Astrocyte (in vitro differentiated cells and primary cell): ENCODE measurements at regions not wholly inside any gene's neighbourhood (a gene's known extent, or its start where the extent isn't known, plus 50 kb on each side); places are given as distances from the start of the nearest gene placed in this dataset.
"Not testable (repeated sequence)": the region's sequence is repeated elsewhere in the genome, so short reads cannot be mapped to it uniquely, and the experiment has no call there.

Experiments used
- DNase-seq: peaks from one replicate; pipeline ENCODE4 v3.0.0-alpha.2; 2010; ENCODE audit warnings: low read depth
- FAIRE-seq: peaks from 2 replicates; lab custom pipeline; 2011; peaks lifted over from hg19 to GRCh38; lab: Jason Lieb, UNC
- H2AFZ ChIP-seq: 2 replicates; pipeline ENCODE4 v1.6.0; 2012; ENCODE audit warnings: low read depth, low read length, inconsistent platforms
- H3K27ac ChIP-seq: 2 replicates; pipeline ENCODE4 v1.5.1; 2011; ENCODE audit warnings: low read depth, low read length, inconsistent platforms
- H3K27me3 ChIP-seq: 2 replicates; pipeline ENCODE4 v1.6.0; 2011; ENCODE audit warnings: low read length, inconsistent platforms; ENCODE audit not compliant: insufficient read depth
- H3K36me3 ChIP-seq: 2 replicates; pipeline ENCODE4 v1.5.1; 2011; ENCODE audit warnings: low read length, inconsistent platforms; ENCODE audit not compliant: insufficient read depth
- H3K4me1 ChIP-seq: 2 replicates; pipeline ENCODE4 v1.5.1; 2011; ENCODE audit warnings: low read length, inconsistent platforms; ENCODE audit not compliant: insufficient read depth
- H3K4me2 ChIP-seq: 2 replicates; pipeline ENCODE4 v1.6.0; 2012; ENCODE audit warnings: low read length, inconsistent platforms
- H3K4me3 ChIP-seq: 2 replicates; pipeline ENCODE4 v1.5.1; 2011; ENCODE audit warnings: low read depth, mild to moderate bottlenecking, low read length, inconsistent platforms; ENCODE audit not compliant: insufficient read depth
- H3K79me2 ChIP-seq: 2 replicates; pipeline ENCODE4 v1.6.0; 2012; ENCODE audit warnings: mild to moderate bottlenecking, low read length, inconsistent platforms; ENCODE audit not compliant: insufficient read depth
- H3K9ac ChIP-seq: 2 replicates; pipeline ENCODE4 v1.6.0; 2012; ENCODE audit warnings: mild to moderate bottlenecking, low read length, inconsistent platforms
- H3K9me3 ChIP-seq: 2 replicates; pipeline ENCODE4 v1.5.1; 2012; ENCODE audit warnings: low read depth, mild to moderate bottlenecking, low read length, inconsistent platforms; ENCODE audit not compliant: insufficient read depth
- H4K20me1 ChIP-seq: 2 replicates; pipeline ENCODE4 v1.6.0; 2012; ENCODE audit warnings: low read length, inconsistent platforms; ENCODE audit not compliant: insufficient read depth
- H3K27ac Mint-ChIP-seq: one replicate; pipeline ENCODE4 v1.8.0; 2021; ENCODE audit warnings: mild to moderate bottlenecking, mixed read lengths; ENCODE audit not compliant: unreplicated experiment
- H3K27me3 Mint-ChIP-seq: one replicate; pipeline ENCODE4 v1.8.0; 2021; ENCODE audit warnings: low read depth, mixed read lengths; ENCODE audit not compliant: unreplicated experiment
- H3K36me3 Mint-ChIP-seq: one replicate; pipeline ENCODE4 v1.8.0; 2021; ENCODE audit warnings: low read depth, mixed read lengths; ENCODE audit not compliant: unreplicated experiment
- H3K4me1 Mint-ChIP-seq: one replicate; pipeline ENCODE4 v1.8.0; 2021; ENCODE audit warnings: low read depth, mixed read lengths; ENCODE audit not compliant: unreplicated experiment
- H3K4me3 Mint-ChIP-seq: one replicate; pipeline ENCODE4 v1.8.0; 2021; ENCODE audit warnings: mild to moderate bottlenecking, moderate library complexity, mixed read lengths; ENCODE audit not compliant: unreplicated experiment
- H3K9me3 Mint-ChIP-seq: one replicate; pipeline ENCODE4 v1.8.0; 2021; ENCODE audit warnings: mild to moderate bottlenecking, mixed read lengths; ENCODE audit not compliant: unreplicated experiment
- CTCF ChIP-seq: IDR thresholded peaks from 2 replicates; pipeline ENCODE4 v1.5.1; 2011; ENCODE audit warnings: low read depth, mild to moderate bottlenecking, inconsistent platforms, low read length, moderate library complexity; ENCODE audit not compliant: insufficient read depth
- EZH2 ChIP-seq: IDR thresholded peaks from 2 replicates; pipeline ENCODE4 v1.6.1; 2012; ENCODE audit warnings: mild to moderate bottlenecking, low read length, inconsistent platforms; ENCODE audit not compliant: insufficient read depth

- H3K4me1 ChIP-seq = no peaks in the 10 kb centered on the region
- no peaks in the 10 kb centered on the region for H3K9me3 Mint-ChIP-seq
- H3K27ac Mint-ChIP-seq = no peak overlapping the region
- H2AFZ ChIP-seq = no peak overlapping the region
- no peak overlapping the region for H3K9ac ChIP-seq
- H3K27me3 Mint-ChIP-seq = no peaks in the 10 kb centered on the region
- no peak overlapping the region for H3K4me3 ChIP-seq
- no peaks in the 10 kb centered on the region for H3K36me3 Mint-ChIP-seq
- no peak for FAIRE-seq
- no peak overlapping the region for H3K4me2 ChIP-seq
- no peaks in the 10 kb centered on the region for H3K4me1 Mint-ChIP-seq
- no peak overlapping the region for H3K27ac ChIP-seq
- no peaks in the 10 kb centered on the region for H3K36me3 ChIP-seq
- no peaks in the 10 kb centered on the region for H3K79me2 ChIP-seq
- no peak for DNase-seq
- H4K20me1 ChIP-seq = no peaks in the 10 kb centered on the region
- no peaks in the 10 kb centered on the region for H3K27me3 ChIP-seq
- H3K9me3 ChIP-seq = no peaks in the 10 kb centered on the region
- no peak overlapping the region for H3K4me3 Mint-ChIP-seq
- no peak for TF ChIP-seq EZH2
- TF ChIP-seq CTCF = no peak
Measured at GRCh38 chr11:82041764-82042163, 691.9 kb downstream of the FAM181B start.

GRCh38 chr11:82038154-82038553, 695.5 kb downstream of the FAM181B start:
- no peak overlapping the region for H3K4me3 Mint-ChIP-seq
- no peaks in the 10 kb centered on the region for H3K36me3 ChIP-seq
- no peaks in the 10 kb centered on the region for H3K9me3 Mint-ChIP-seq
- H3K79me2 ChIP-seq = no peaks in the 10 kb centered on the region
- no peak overlapping the region for H3K27ac Mint-ChIP-seq
- H3K27ac ChIP-seq = no peak overlapping the region
- no peak for DNase-seq
- H3K27me3 ChIP-seq = no peaks in the 10 kb centered on the region
- no peaks in the 10 kb centered on the region for H3K27me3 Mint-ChIP-seq
- TF ChIP-seq EZH2 (no peak), CTCF (no peak)
- no peaks in the 10 kb centered on the region for H3K4me1 ChIP-seq
- H3K36me3 Mint-ChIP-seq = no peaks in the 10 kb centered on the region
- no peak overlapping the region for H3K4me3 ChIP-seq
- H3K9ac ChIP-seq = no peak overlapping the region
- FAIRE-seq = no peak
- H3K9me3 ChIP-seq = no peaks in the 10 kb centered on the region
- no peak overlapping the region for H3K4me2 ChIP-seq
- no peaks in the 10 kb centered on the region for H4K20me1 ChIP-seq
- H3K4me1 Mint-ChIP-seq = no peaks in the 10 kb centered on the region
- no peak overlapping the region for H2AFZ ChIP-seq

- Histone ChIP-seq H3K27me3 (no peaks in the 10 kb centered on the region), H4K20me1 (no peaks in the 10 kb centered on the region), H3K4me3 (no peak overlapping the region), H3K27ac (no peak overlapping the region), H3K9me3 (no peaks in the 10 kb centered on the region), H3K4me2 (no peak overlapping the region), H2AFZ (no peak overlapping the region), H3K4me1 (no peaks in the 10 kb centered on the region), H3K9ac (no peak overlapping the region), H3K79me2 (no peaks in the 10 kb centered on the region), H3K36me3 (no peaks in the 10 kb centered on the region)
- DNase-seq = no peak
- Mint-ChIP-seq H3K9me3 (no peaks in the 10 kb centered on the region), H3K27me3 (no peaks in the 10 kb centered on the region), H3K4me3 (no peak overlapping the region), H3K27ac (no peak overlapping the region), H3K4me1 (no peaks in the 10 kb centered on the region), H3K36me3 (no peaks in the 10 kb centered on the region)
- no peak for FAIRE-seq
- TF ChIP-seq EZH2 = no peak
- no peak for TF ChIP-seq CTCF
Measured at GRCh38 chr11:82034527-82034926, 699.1 kb downstream of the FAM181B start.

- not testable (repeated sequence) for H3K4me3 Mint-ChIP-seq, H4K20me1 ChIP-seq, H3K79me2 ChIP-seq, H2AFZ ChIP-seq, H3K9me3 ChIP-seq, H3K4me1 Mint-ChIP-seq, FAIRE-seq, H3K4me1 ChIP-seq, H3K27ac ChIP-seq, H3K4me2 ChIP-seq, H3K27ac Mint-ChIP-seq, H3K36me3 Mint-ChIP-seq, H3K9me3 Mint-ChIP-seq, H3K36me3 ChIP-seq, H3K27me3 ChIP-seq, H3K27me3 Mint-ChIP-seq, H3K9ac ChIP-seq, DNase-seq, H3K4me3 ChIP-seq
Measured at GRCh38 chr11:82027335-82027734, 706.3 kb downstream of the FAM181B start.
